WTC11 (cell line): ENCODE measurements at regions not wholly inside any gene's neighbourhood (a gene's known extent, or its start where the extent isn't known, plus 50 kb on each side); places are given as distances from the start of the nearest gene placed in this dataset.

ENCODE experiments used
- ATF3 ChIP-seq: sonication (generic); formaldehyde crosslinking; conservative IDR thresholded peaks from 2 replicates; pipeline ENCODE4 v1.8.1; 2022; ENCODE audit warnings: mild to moderate bottlenecking, missing genetic modification reagents
- CREB1 ChIP-seq: sonication (generic); formaldehyde crosslinking; IDR thresholded peaks from 2 replicates; pipeline ENCODE4 v1.8.0; 2023; ENCODE audit warnings: mild to moderate bottlenecking, missing genetic modification reagents
- CTCF ChIP-seq: fragments of 200-600 bp; IDR thresholded peaks from 2 replicates; pipeline ENCODE4 v1.8.0; 2022; ENCODE audit warnings: antibody characterized with exemption
- ELF4 ChIP-seq: sonication (generic); formaldehyde crosslinking; IDR thresholded peaks from 2 replicates; pipeline ENCODE4 v1.8.1; 2022; ENCODE audit warnings: low read depth, mild to moderate bottlenecking, moderate library complexity, missing genetic modification reagents
- ESRRA ChIP-seq: sonication (generic); formaldehyde crosslinking; IDR thresholded peaks from 2 replicates; pipeline ENCODE4 v1.8.1; 2022; ENCODE audit warnings: mild to moderate bottlenecking, missing genetic modification reagents, borderline replicate concordance
- GABPB1 ChIP-seq: sonication (generic); formaldehyde crosslinking; IDR thresholded peaks from 2 replicates; pipeline ENCODE4 v1.8.1; 2023; ENCODE audit warnings: mild to moderate bottlenecking, missing genetic modification reagents
- TEAD4 ChIP-seq: sonication (generic); formaldehyde crosslinking; IDR thresholded peaks from 2 replicates; pipeline ENCODE4 v1.8.0; 2022; ENCODE audit warnings: mild to moderate bottlenecking, missing genetic modification reagents
- TP53 ChIP-seq: sonication (generic); formaldehyde crosslinking; IDR thresholded peaks from 2 replicates; pipeline ENCODE4 v1.8.1; 2023; ENCODE audit warnings: mild to moderate bottlenecking, missing genetic modification reagents
- ZNF317 ChIP-seq: sonication (generic); formaldehyde crosslinking; IDR thresholded peaks from 2 replicates; pipeline ENCODE4 v1.8.1; 2023; ENCODE audit warnings: low read depth, mild to moderate bottlenecking, moderate library complexity, missing genetic modification reagents, borderline replicate concordance
- TF ChIP-seq, protein P1 (sequence below): sonication (generic); formaldehyde crosslinking; IDR thresholded peaks from 2 replicates; pipeline ENCODE4 v1.8.0; 2022; ENCODE audit warnings: mild to moderate bottlenecking, missing genetic modification reagents
- TF ChIP-seq, protein P2 (sequence below): sonication (generic); formaldehyde crosslinking; IDR thresholded peaks from 2 replicates; pipeline ENCODE4 v1.8.1; 2023; ENCODE audit warnings: mild to moderate bottlenecking, moderate library complexity, missing genetic modification reagents
- TF ChIP-seq, protein P3 (sequence below): sonication (generic); formaldehyde crosslinking; IDR thresholded peaks from 2 replicates; pipeline ENCODE4 v1.8.1; 2023; ENCODE audit warnings: mild to moderate bottlenecking, missing genetic modification reagents, moderate library complexity
- TF ChIP-seq, protein P4 (sequence below): sonication (generic); formaldehyde crosslinking; IDR thresholded peaks from 2 replicates; pipeline ENCODE4 v1.8.0; 2023; ENCODE audit warnings: missing genetic modification reagents, mild to moderate bottlenecking, borderline replicate concordance
- TF ChIP-seq, protein P5 (sequence below): sonication (generic); formaldehyde crosslinking; IDR thresholded peaks from 2 replicates; pipeline ENCODE4 v1.8.1; 2023; ENCODE audit warnings: mild to moderate bottlenecking, missing genetic modification reagents, moderate library complexity

- no peak for TF ChIP-seq ZNF317 (CRISPR knock-in tag)
- TF ChIP-seq, protein P1, sequence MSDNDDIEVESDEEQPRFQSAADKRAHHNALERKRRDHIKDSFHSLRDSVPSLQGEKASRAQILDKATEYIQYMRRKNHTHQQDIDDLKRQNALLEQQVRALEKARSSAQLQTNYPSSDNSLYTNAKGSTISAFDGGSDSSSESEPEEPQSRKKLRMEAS = no peak
- no peak for TF ChIP-seq TP53 (CRISPR knock-in tag)
- TF ChIP-seq ESRRA = no peak
- no peak for TF ChIP-seq CTCF
- TF ChIP-seq TEAD4 (CRISPR knock-in tag) = no peak
- TF ChIP-seq ATF3 (CRISPR knock-in tag) = no peak
- TF ChIP-seq, protein P2, sequence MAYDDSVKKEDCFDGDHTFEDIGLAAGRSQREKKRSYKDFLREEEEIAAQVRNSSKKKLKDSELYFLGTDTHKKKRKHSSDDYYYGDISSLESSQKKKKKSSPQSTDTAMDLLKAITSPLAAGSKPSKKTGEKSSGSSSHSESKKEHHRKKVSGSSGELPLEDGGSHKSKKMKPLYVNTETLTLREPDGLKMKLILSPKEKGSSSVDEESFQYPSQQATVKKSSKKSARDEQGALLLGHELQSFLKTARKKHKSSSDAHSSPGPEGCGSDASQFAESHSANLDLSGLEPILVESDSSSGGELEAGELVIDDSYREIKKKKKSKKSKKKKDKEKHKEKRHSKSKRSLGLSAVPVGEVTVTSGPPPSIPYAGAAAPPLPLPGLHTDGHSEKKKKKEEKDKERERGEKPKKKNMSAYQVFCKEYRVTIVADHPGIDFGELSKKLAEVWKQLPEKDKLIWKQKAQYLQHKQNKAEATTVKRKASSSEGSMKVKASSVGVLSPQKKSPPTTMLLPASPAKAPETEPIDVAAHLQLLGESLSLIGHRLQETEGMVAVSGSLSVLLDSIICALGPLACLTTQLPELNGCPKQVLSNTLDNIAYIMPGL (CRISPR knock-in tag) = no peak
- TF ChIP-seq, protein P3, sequence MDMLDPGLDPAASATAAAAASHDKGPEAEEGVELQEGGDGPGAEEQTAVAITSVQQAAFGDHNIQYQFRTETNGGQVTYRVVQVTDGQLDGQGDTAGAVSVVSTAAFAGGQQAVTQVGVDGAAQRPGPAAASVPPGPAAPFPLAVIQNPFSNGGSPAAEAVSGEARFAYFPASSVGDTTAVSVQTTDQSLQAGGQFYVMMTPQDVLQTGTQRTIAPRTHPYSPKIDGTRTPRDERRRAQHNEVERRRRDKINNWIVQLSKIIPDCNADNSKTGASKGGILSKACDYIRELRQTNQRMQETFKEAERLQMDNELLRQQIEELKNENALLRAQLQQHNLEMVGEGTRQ (CRISPR knock-in tag) = no peak
- TF ChIP-seq, protein P4, sequence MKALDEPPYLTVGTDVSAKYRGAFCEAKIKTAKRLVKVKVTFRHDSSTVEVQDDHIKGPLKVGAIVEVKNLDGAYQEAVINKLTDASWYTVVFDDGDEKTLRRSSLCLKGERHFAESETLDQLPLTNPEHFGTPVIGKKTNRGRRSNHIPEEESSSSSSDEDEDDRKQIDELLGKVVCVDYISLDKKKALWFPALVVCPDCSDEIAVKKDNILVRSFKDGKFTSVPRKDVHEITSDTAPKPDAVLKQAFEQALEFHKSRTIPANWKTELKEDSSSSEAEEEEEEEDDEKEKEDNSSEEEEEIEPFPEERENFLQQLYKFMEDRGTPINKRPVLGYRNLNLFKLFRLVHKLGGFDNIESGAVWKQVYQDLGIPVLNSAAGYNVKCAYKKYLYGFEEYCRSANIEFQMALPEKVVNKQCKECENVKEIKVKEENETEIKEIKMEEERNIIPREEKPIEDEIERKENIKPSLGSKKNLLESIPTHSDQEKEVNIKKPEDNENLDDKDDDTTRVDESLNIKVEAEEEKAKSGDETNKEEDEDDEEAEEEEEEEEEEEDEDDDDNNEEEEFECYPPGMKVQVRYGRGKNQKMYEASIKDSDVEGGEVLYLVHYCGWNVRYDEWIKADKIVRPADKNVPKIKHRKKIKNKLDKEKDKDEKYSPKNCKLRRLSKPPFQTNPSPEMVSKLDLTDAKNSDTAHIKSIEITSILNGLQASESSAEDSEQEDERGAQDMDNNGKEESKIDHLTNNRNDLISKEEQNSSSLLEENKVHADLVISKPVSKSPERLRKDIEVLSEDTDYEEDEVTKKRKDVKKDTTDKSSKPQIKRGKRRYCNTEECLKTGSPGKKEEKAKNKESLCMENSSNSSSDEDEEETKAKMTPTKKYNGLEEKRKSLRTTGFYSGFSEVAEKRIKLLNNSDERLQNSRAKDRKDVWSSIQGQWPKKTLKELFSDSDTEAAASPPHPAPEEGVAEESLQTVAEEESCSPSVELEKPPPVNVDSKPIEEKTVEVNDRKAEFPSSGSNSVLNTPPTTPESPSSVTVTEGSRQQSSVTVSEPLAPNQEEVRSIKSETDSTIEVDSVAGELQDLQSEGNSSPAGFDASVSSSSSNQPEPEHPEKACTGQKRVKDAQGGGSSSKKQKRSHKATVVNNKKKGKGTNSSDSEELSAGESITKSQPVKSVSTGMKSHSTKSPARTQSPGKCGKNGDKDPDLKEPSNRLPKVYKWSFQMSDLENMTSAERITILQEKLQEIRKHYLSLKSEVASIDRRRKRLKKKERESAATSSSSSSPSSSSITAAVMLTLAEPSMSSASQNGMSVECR (CRISPR knock-in tag) = no peak
- no peak for TF ChIP-seq GABPB1
- no peak for TF ChIP-seq ELF4 (CRISPR knock-in tag)
- TF ChIP-seq CREB1 (CRISPR knock-in tag) = no peak
- TF ChIP-seq, protein P5, sequence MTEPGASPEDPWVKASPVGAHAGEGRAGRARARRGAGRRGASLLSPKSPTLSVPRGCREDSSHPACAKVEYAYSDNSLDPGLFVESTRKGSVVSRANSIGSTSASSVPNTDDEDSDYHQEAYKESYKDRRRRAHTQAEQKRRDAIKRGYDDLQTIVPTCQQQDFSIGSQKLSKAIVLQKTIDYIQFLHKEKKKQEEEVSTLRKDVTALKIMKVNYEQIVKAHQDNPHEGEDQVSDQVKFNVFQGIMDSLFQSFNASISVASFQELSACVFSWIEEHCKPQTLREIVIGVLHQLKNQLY (CRISPR knock-in tag) = no peak
Measured at GRCh38 chr4:155529716-155530115, 136.9 kb upstream of the GUCY1A1 start.
